Neural cell (in vitro differentiated cells): ENCODE measurements at regions not wholly inside any gene's neighbourhood (a gene's known extent, or its start where the extent isn't known, plus 50 kb on each side); places are given as distances from the start of the nearest gene placed in this dataset.

Source experiments
- H2AFZ ChIP-seq: fragments of 200-600, 300-800 bp; sonication (generic), shearing (Covaris generic); 2 replicates; pipeline ENCODE4 v1.6.0; 2014; ENCODE audit warnings: low read depth, mild to moderate bottlenecking, antibody characterized with exemption, low read length, moderate library complexity
- H3F3A ChIP-seq: fragments of 200-600 bp; shearing (Covaris generic); 2 replicates; pipeline ENCODE4 v1.6.1; 2016; ENCODE audit warnings: mild to moderate bottlenecking, moderate library complexity, mixed read lengths, antibody characterized with exemption, low read length; ENCODE audit not compliant: insufficient read depth, poor library complexity, severe bottlenecking
- H3K27ac ChIP-seq: fragments of 200-600, 300-800 bp; sonication (generic), shearing (Covaris generic); 2 replicates; pipeline ENCODE4 v1.5.1; 2014; ENCODE audit warnings: mild to moderate bottlenecking, low read length, moderate library complexity
- H3K27me3 ChIP-seq: fragments of 300-800, 200-600 bp; sonication (generic), shearing (Covaris generic); 2 replicates; pipeline ENCODE4 v1.6.0; 2014; ENCODE audit warnings: mild to moderate bottlenecking, low read depth, low read length, moderate library complexity; ENCODE audit not compliant: insufficient read depth
- H3K36me3 ChIP-seq: fragments of 300-800, 200-600 bp; sonication (generic), shearing (Covaris generic); 2 replicates; pipeline ENCODE4 v1.5.1; 2014; ENCODE audit warnings: mild to moderate bottlenecking, antibody characterized with exemption, low read length, moderate library complexity; ENCODE audit not compliant: insufficient read depth
- H3K4me2 ChIP-seq: fragments of 300-800, 200-600 bp; sonication (generic), shearing (Covaris generic); 2 replicates; pipeline ENCODE4 v1.6.0; 2014; ENCODE audit warnings: mild to moderate bottlenecking, low read length
- H3K4me3 ChIP-seq: fragments of 300-800, 200-600 bp; sonication (generic), shearing (Covaris generic); 2 replicates; pipeline ENCODE4 v1.5.1; 2014; ENCODE audit warnings: mild to moderate bottlenecking, low read length, moderate library complexity
- H3K79me2 ChIP-seq: fragments of 200-600 bp; shearing (Covaris generic); replicated peaks from 2 replicates; pipeline ENCODE4 v1.6.0; 2014; ENCODE audit warnings: mild to moderate bottlenecking, low read length, moderate library complexity; ENCODE audit not compliant: insufficient read depth
- H3K9ac ChIP-seq: fragments of 300-800, 200-600 bp; sonication (generic), shearing (Covaris generic); 2 replicates; pipeline ENCODE4 v1.6.1; 2016; ENCODE audit warnings: mild to moderate bottlenecking, low read length, mixed read lengths
- H3K9me2 ChIP-seq: fragments of 200-600 bp; shearing (Covaris generic); 2 replicates; pipeline ENCODE4 v1.6.1; 2016; ENCODE audit warnings: mild to moderate bottlenecking, low read length, mixed read lengths; ENCODE audit not compliant: insufficient read depth
- H3K9me3 ChIP-seq: fragments of 200-600, 300-800 bp; sonication (generic), shearing (Covaris generic); 2 replicates; pipeline ENCODE4 v1.6.1; 2016; ENCODE audit warnings: mild to moderate bottlenecking, mixed run types, low read length, moderate library complexity, mixed read lengths
- H4K20me1 ChIP-seq: fragments of 200-600 bp; shearing (Covaris generic); 2 replicates; pipeline ENCODE4 v1.6.1; 2016; ENCODE audit warnings: mild to moderate bottlenecking, mixed run types; ENCODE audit not compliant: insufficient read depth
- EP300 ChIP-seq: fragments of 450-650 bp; conservative IDR thresholded peaks from 2 replicates; pipeline ENCODE4 v1.6.1; 2014; ENCODE audit warnings: antibody characterized with exemption, mild to moderate bottlenecking, moderate library complexity; ENCODE audit not compliant: poor library complexity, severe bottlenecking
- EZH2 ChIP-seq: fragments of 200-600, 300-800 bp; shearing (Covaris generic), sonication (generic); IDR thresholded peaks from 2 replicates; pipeline ENCODE4 v1.6.1; 2014; ENCODE audit warnings: antibody characterized with exemption, low read length, borderline replicate concordance, mild to moderate bottlenecking; ENCODE audit not compliant: insufficient read depth, poor library complexity, severe bottlenecking
- MXI1 ChIP-seq: fragments of 450-650 bp; conservative IDR thresholded peaks from 2 replicates; pipeline ENCODE4 v1.6.1; 2014; ENCODE audit warnings: antibody characterized with exemption, mild to moderate bottlenecking; ENCODE audit not compliant: poor library complexity, severe bottlenecking
- POLR2AphosphoS5 ChIP-seq: IDR thresholded peaks from 2 replicates; pipeline ENCODE4 v1.6.1; 2012
- RAD21 ChIP-seq: fragments of 450-650 bp; conservative IDR thresholded peaks from 2 replicates; pipeline ENCODE4 v1.6.1; 2014; ENCODE audit warnings: antibody characterized with exemption, mild to moderate bottlenecking, moderate library complexity
- TAF1 ChIP-seq: IDR thresholded peaks from 2 replicates; pipeline ENCODE4 v1.6.1; 2012; ENCODE audit warnings: low read depth
- TF ChIP-seq, protein P1 (sequence below): IDR thresholded peaks from 2 replicates; pipeline ENCODE4 v1.6.1; 2012; ENCODE audit warnings: borderline replicate concordance
- TF ChIP-seq, protein P2 (sequence below): fragments of 450-650 bp; IDR thresholded peaks from 2 replicates; pipeline ENCODE4 v1.5.1; 2014; ENCODE audit warnings: antibody characterized with exemption, mild to moderate bottlenecking, moderate library complexity; ENCODE audit not compliant: poor library complexity, severe bottlenecking

DNA sequence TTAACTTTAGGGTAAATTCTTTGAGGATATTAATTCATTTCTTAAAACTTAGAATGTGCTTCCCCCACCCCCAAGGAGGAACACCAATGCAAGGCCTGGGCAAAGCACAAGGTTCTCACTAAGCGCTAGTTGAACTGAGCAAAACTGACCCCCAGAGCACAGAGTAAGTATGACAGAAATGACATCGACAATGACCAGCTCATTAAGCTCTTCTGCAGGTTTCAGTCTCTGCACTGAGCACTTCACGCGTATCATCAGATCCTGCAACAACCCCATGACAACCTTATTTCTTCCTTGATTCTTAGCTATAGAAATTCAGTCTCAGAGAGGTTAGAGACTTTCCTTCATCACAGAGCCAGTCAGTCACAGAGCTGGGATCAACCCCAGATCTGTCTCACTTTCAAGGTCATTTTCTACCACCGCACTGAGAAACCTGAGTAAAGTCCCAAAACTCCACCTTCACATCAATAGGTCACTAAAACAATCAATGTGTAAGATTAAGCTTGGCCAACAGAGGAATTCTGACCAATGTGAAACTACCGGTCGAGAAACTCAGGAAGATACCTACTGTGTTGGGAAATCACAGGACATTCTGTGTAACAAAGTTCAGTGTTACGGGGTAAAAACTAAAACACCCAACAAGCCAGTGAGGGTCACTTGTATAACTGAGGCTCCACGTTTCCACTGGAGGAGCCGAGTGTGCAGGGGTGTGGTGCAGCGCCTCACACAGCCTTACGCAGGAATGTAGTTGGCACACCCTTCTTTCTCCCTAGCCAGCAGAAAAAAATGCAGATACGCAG is 129.0 kb upstream of the FOXQ1 start:
- H3K27ac ChIP-seq: no peak overlapping the region
- no peak overlapping the region for H3K4me2 ChIP-seq
- H4K20me1 ChIP-seq: no peaks in the 10 kb centered on the region
- TF ChIP-seq, protein P1, sequence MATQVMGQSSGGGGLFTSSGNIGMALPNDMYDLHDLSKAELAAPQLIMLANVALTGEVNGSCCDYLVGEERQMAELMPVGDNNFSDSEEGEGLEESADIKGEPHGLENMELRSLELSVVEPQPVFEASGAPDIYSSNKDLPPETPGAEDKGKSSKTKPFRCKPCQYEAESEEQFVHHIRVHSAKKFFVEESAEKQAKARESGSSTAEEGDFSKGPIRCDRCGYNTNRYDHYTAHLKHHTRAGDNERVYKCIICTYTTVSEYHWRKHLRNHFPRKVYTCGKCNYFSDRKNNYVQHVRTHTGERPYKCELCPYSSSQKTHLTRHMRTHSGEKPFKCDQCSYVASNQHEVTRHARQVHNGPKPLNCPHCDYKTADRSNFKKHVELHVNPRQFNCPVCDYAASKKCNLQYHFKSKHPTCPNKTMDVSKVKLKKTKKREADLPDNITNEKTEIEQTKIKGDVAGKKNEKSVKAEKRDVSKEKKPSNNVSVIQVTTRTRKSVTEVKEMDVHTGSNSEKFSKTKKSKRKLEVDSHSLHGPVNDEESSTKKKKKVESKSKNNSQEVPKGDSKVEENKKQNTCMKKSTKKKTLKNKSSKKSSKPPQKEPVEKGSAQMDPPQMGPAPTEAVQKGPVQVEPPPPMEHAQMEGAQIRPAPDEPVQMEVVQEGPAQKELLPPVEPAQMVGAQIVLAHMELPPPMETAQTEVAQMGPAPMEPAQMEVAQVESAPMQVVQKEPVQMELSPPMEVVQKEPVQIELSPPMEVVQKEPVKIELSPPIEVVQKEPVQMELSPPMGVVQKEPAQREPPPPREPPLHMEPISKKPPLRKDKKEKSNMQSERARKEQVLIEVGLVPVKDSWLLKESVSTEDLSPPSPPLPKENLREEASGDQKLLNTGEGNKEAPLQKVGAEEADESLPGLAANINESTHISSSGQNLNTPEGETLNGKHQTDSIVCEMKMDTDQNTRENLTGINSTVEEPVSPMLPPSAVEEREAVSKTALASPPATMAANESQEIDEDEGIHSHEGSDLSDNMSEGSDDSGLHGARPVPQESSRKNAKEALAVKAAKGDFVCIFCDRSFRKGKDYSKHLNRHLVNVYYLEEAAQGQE: no peak
- no peak for TF ChIP-seq TAF1
- no peak for TF ChIP-seq MXI1
- TF ChIP-seq, protein P2, sequence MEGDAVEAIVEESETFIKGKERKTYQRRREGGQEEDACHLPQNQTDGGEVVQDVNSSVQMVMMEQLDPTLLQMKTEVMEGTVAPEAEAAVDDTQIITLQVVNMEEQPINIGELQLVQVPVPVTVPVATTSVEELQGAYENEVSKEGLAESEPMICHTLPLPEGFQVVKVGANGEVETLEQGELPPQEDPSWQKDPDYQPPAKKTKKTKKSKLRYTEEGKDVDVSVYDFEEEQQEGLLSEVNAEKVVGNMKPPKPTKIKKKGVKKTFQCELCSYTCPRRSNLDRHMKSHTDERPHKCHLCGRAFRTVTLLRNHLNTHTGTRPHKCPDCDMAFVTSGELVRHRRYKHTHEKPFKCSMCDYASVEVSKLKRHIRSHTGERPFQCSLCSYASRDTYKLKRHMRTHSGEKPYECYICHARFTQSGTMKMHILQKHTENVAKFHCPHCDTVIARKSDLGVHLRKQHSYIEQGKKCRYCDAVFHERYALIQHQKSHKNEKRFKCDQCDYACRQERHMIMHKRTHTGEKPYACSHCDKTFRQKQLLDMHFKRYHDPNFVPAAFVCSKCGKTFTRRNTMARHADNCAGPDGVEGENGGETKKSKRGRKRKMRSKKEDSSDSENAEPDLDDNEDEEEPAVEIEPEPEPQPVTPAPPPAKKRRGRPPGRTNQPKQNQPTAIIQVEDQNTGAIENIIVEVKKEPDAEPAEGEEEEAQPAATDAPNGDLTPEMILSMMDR: no peak
- no peak overlapping the region for H3K9ac ChIP-seq
- no peaks in the 10 kb centered on the region for H3K9me3 ChIP-seq
- H3K27me3 ChIP-seq: no peaks in the 10 kb centered on the region
- H2AFZ ChIP-seq: no peak overlapping the region
- H3F3A ChIP-seq: no peaks in the 10 kb centered on the region
- no peaks in the 10 kb centered on the region for H3K79me2 ChIP-seq
- no peaks in the 10 kb centered on the region for H3K36me3 ChIP-seq
- H3K9me2 ChIP-seq: no peaks in the 10 kb centered on the region
- no peak overlapping the region for H3K4me3 ChIP-seq

DNA sequence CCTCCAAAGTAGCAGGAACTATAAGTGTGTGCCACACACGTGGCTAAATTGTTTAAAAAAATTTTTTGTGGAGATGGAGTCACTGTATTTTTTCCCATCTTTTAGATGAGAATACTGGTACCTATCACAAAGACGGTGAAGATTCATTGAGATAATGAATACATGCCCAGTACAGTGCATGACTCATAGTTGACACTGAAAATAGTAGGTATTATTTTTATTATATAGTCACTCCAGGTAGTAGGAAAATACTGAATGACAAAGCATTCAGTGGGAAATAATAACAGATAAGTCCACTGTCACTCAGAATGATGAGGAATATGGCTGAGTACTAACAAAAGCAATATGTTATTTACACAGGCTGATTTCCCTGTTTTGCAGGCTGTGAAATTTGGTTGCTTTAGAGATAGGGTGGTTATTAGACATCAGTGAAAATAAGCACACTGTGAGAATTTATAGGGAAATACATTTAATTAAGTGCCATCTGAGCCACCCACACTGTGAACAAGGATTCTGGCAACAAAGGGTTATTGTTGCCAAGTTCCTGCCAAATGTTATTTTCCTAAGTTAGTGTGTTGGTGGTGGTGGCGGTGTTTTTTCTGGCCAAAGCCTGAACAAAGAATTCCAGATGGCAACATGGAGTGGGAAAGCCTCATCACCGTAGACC is 129.8 kb upstream of the FOXQ1 start:
- H3K27me3 ChIP-seq: no peaks in the 10 kb centered on the region
- H4K20me1 ChIP-seq: no peaks in the 10 kb centered on the region
- no peak overlapping the region for H3K4me3 ChIP-seq
- no peaks in the 10 kb centered on the region for H3K9me3 ChIP-seq
- no peaks in the 10 kb centered on the region for H3K36me3 ChIP-seq
- H3K79me2 ChIP-seq: no peaks in the 10 kb centered on the region
- no peak overlapping the region for H3K9ac ChIP-seq
- no peak overlapping the region for H2AFZ ChIP-seq
- H3K27ac ChIP-seq: no peak overlapping the region
- no peaks in the 10 kb centered on the region for H3F3A ChIP-seq
- no peak for TF ChIP-seq MXI1
- TF ChIP-seq, protein P1: no peak
- TF ChIP-seq TAF1: no peak
- TF ChIP-seq EP300: peak; percentile 27
- TF ChIP-seq POLR2AphosphoS5: no peak
- TF ChIP-seq EZH2: no peak
- TF ChIP-seq, protein P2: no peak
- TF ChIP-seq RAD21: no peak
- no peak overlapping the region for H3K4me2 ChIP-seq
- no peaks in the 10 kb centered on the region for H3K9me2 ChIP-seq
